Pancreas (tissue), 10 donors: ENCODE measurements at regions not wholly inside any gene's neighbourhood (a gene's known extent, or its start where the extent isn't known, plus 50 kb on each side); places are given as distances from the start of the nearest gene placed in this dataset.

Experiments used
- ATAC-seq, 4 donors: fragments of 200-7000 bp; cut with Tn5 transposase; one replicate each; pipeline versions ENCODE4 v1.8.0 to v1.9.1; 2020; ENCODE audit warnings: mild to moderate bottlenecking in 4 of 4, moderate library complexity in 4 of 4
- DNase-seq, 6 donors: peaks; one replicate each; pipeline ENCODE4 v3.0.0-alpha.2; 2020
- FAIRE-seq: peaks from 2 replicates; lab custom pipeline; 2012; peaks lifted over from hg19 to GRCh38; lab: Jason Lieb, UNC
- H3K27ac ChIP-seq, 4 donors: fragments of 200-600 bp; sonication (generic); 1 replicate in 3 of 4; 2 replicates in 1 of 4; pipeline versions ENCODE4 v1.5.0 to v1.8.0; 2020
- H3K27me3 ChIP-seq, 4 donors: fragments of 200-600 bp; one replicate each; pipeline ENCODE4 v1.8.0; 2021
- H3K36me3 ChIP-seq, 3 donors: fragments of 200-600 bp; sonication (generic) in 1 of 3; one replicate each; pipeline versions ENCODE4 v1.5.0 to v1.8.0; 2020 to 2021
- H3K4me1 ChIP-seq, 3 donors: fragments of 200-600 bp; one replicate each; pipeline ENCODE4 v1.8.0; 2021
- H3K4me3 ChIP-seq, 4 donors: fragments of 200-600 bp; sonication (generic) in 2 of 4; one replicate each; pipeline versions ENCODE4 v1.5.0 to v1.8.0; 2020 to 2021
- H3K9me3 ChIP-seq, 4 donors: fragments of 200-600 bp; one replicate each; pipeline ENCODE4 v1.8.0; 2021
- CTCF ChIP-seq, 4 donors: fragments of 200-600 bp; sonication (generic) in 3 of 4; IDR thresholded peaks; one replicate each; pipeline versions ENCODE4 v1.5.0 to v1.8.0; 2021; ENCODE audit warnings: antibody characterized with exemption in 4 of 4
- WGBS, 2 donors: extraction: QIAGEN DNeasy Blood & Tissue Kit; methylation state at CpG; one replicate each; pipeline ENCODE4 v1.1.7; 2013; 5-methylcytosine and 5-hydroxymethylcytosine counted together
- intact Hi-C, 3 donors: fragments of 100-400 bp; cut with DNase I; formaldehyde crosslinking; loops; one replicate each; pipeline versions ENCODE4 v1.11.1 to v1.14.2; 2022
- donor health status: healthy with polysubstance abuse.
- donor health status: DM: no; HTN: no; CAD: no; lungs with moderate emphysema.
- donor health status: DM: no; HTN: no; CAD: no.
- donor health status: control.
- donor health status: control.
- donor health status: Bipolar disorder and iron deficiency.
- donor health status: DM: yes; HTN: yes; CAD: no.
- donor health status: DM: no; HTN: no; CAD: no.
- donor health status: DM: no; HTN: no; CAD: no.
- donor health status: DM: yes; HTN: yes; CAD: no.

- H3K9me3 ChIP-seq: no peaks in the 10 kb centered on the region
- no peak for FAIRE-seq
- H3K27me3 ChIP-seq: no peaks in the 10 kb centered on the region
- no peak for TF ChIP-seq CTCF (IDR thresholded peaks at IDR 0.05)
- no peak overlapping the region for H3K4me3 ChIP-seq
- 21 to 31% methylated on average over 19 of the region's 19 CpGs for WGBS, 2 donors
- no peak for DNase-seq
- H3K27ac ChIP-seq: no peak overlapping the region
- no peaks in the 10 kb centered on the region for H3K36me3 ChIP-seq
- no peaks in the 10 kb centered on the region for H3K4me1 ChIP-seq
- peak in 3 of 4 donors; percentile 60 to 69 (median 63) for ATAC-seq
- intact Hi-C loops: no loop called here
These were observed 126.1 kb upstream of the ARHGAP5 start for GRCh38 chr14:31950764-31951637.

- intact Hi-C loops: no loop called here
- Histone ChIP-seq H3K4me3 (no peak overlapping the region), H3K4me1 (no peaks in the 10 kb centered on the region), H3K27ac (no peak overlapping the region), H3K36me3 (no peaks in the 10 kb centered on the region), H3K27me3 (no peaks in the 10 kb centered on the region), H3K9me3 (no peaks in the 10 kb centered on the region)
- no peak for DNase-seq
- TF ChIP-seq CTCF (IDR thresholded peaks at IDR 0.05): no peak
- no peak for FAIRE-seq
- no peak for ATAC-seq
- WGBS, 2 donors: 54 to 62% methylated on average over 4 of the region's 4 CpGs
These were observed 125.5 kb upstream of the ARHGAP5 start for GRCh38 chr14:31951638-31951964.

- Histone ChIP-seq H3K4me1 (no peaks in the 10 kb centered on the region), H3K27ac (no peak overlapping the region), H3K9me3 (no peaks in the 10 kb centered on the region), H3K4me3 (no peak overlapping the region), H3K27me3 (no peaks in the 10 kb centered on the region), H3K36me3 (no peaks in the 10 kb centered on the region)
- FAIRE-seq (no peak), ATAC-seq (no peak), DNase-seq (no peak)
- intact Hi-C loops: no loop called here
- WGBS, 2 donors: 82 to 88% methylated on average over 1 of the region's 1 CpG
- no peak for TF ChIP-seq CTCF (IDR thresholded peaks at IDR 0.05)
These were observed 124.5 kb upstream of the ARHGAP5 start for GRCh38 chr14:31952573-31952972.

GRCh38 chr14:31953210-31953609 is 123.9 kb upstream of the ARHGAP5 start:
- H3K4me3 ChIP-seq: no peak overlapping the region
- TF ChIP-seq CTCF (IDR thresholded peaks at IDR 0.05): no peak
- no peak for ATAC-seq
- H3K36me3 ChIP-seq: no peaks in the 10 kb centered on the region
- DNase-seq: no peak
- no peaks in the 10 kb centered on the region for H3K4me1 ChIP-seq
- no peaks in the 10 kb centered on the region for H3K27me3 ChIP-seq
- 79 to 82% methylated on average over 6 of the region's 6 CpGs for WGBS, 2 donors
- no peak for FAIRE-seq
- intact Hi-C loops: no loop called here
- no peak overlapping the region for H3K27ac ChIP-seq
- H3K9me3 ChIP-seq: no peaks in the 10 kb centered on the region

- ATAC-seq: no peak
- Histone ChIP-seq H3K27me3 (no peaks in the 10 kb centered on the region), H3K36me3 (no peaks in the 10 kb centered on the region), H3K4me1 (no peaks in the 10 kb centered on the region), H3K9me3 (no peaks in the 10 kb centered on the region), H3K4me3 (no peak overlapping the region), H3K27ac (no peak overlapping the region)
- DNase-seq: no peak
- no peak for TF ChIP-seq CTCF (IDR thresholded peaks at IDR 0.05)
- FAIRE-seq: no peak
- intact Hi-C loops: no loop called here
These were observed 122.1 kb upstream of the ARHGAP5 start for GRCh38 chr14:31954991-31955390.
